Occipital lobe (tissue), 1 donor: ENCODE measurements at regions not wholly inside any gene's neighbourhood (a gene's known extent, or its start where the extent isn't known, plus 50 kb on each side); places are given as distances from the start of the nearest gene placed in this dataset.
"Not testable (repeated sequence)": the region's sequence is repeated elsewhere in the genome, so short reads cannot be mapped to it uniquely, and the experiment has no call there.

Experiments
- DNase-seq: peaks from one replicate; lab custom pipeline; 2025; lab: John Stamatoyannopoulos, UW

DNA sequence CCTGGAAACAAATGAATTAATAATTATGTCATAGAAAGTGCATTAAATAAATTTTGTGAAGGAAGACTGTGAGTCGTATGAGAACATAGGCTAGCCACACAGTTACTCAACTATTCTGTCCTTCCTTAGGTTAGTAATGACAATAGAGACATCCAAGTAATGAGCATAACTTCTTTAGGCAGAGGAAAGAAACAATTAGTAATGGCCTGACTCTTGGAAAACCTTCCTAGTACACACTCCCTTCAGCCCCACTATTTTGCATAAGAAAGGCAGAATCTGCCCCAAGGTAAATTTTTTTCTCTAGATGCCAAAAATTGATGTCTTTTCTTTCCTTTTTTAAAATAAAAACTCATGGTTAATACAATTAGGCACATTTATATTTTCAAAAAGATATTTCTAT is 1619.0 kb upstream of the WWC1 start:
- no peak for DNase-seq

DNA sequence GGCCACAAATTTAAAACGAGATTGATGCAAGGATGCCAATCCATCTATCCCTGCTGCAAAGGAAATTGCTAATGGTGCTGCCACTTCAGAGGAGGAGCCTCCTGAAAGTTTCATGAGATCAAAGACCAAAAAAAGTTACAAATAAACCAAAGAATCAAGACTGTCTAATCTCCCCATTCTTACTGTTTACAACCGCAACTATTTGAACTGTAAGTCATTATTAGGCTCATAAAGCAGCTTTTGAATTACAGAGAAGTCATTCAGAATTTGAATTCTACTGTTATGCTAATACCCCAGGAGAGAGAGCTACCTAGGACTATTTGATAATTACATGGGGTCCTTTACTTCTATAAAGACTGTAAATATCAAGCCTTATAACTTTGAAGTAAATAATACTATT is 1613.6 kb upstream of the WWC1 start:
- no peak for DNase-seq

DNA sequence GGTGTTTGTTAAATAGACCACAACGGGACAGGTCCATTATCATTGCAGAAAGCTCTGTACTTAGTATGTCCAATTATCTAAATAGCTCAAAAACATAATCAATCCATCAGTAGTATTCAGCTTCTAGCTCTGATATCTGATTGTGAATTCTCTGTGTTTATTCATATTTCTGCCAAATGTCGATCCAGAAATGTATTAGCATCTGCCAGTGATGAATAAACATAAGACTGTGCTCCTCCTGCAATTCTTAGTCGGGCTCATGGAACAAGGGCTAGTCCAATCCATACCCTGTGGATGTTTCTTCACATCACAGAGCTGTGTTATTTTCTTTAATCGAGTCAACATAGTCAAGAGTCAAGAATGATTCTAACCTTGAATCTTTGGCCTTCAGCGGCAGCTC is 1612.1 kb upstream of the WWC1 start:
- no peak for DNase-seq

DNA sequence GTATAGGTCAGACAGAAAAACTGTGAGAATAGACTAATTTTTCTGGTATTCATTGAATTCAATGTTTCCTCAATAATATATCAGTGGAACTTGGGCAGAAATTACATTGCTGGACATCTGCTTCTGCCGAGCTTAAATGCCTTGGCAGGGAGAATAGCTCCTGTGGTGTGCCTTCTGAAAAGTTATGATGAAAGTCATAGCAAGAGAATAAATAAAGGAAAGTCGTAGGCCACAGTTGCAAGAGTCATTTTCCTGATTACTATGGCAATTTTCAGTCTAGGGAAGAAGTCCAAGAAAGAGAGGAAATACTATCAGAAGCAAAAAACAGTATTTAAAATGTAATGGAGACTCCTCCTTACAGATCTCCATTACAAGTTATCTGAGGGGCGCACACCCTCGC is 1596.1 kb upstream of the WWC1 start:
- DNase-seq: no peak

DNA sequence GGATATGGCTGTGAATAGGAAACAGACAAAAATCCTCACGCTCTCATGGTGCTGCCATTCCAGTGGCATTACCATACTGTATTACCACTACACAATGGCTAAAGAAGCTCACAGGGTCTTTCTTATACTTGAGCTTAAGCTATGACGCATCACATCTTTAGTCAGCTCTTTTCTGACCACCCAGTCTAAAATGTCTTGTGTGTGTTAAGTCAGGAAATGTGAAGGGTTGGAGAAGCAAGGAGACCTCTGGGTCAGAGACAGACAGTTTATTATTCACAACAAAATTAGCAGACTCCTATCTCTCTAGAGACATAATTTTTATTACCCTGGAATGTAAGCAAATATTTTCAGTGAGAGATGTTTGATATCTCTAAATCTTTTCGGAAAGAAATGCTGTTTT is 1583.2 kb upstream of the WWC1 start:
- no peak for DNase-seq

DNA sequence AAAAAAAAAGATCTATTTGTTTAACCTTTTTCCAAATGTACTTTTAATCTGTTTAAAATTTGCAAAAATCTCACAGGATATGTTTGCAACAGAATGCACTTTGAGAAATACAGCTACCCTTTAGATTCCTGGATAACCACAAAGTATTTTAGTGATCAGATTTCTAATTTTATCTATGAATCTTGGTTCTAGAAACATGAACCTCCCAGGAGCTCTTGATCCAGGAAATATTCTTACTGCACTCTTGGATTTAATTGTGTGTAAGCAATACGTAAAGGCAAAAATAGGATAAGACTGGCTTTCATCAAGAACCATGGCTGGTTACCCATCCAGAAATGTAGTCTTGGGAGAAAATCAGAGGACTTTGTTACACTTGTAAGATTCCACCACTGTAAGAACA is 1581.8 kb upstream of the WWC1 start:
- DNase-seq: no peak

DNA sequence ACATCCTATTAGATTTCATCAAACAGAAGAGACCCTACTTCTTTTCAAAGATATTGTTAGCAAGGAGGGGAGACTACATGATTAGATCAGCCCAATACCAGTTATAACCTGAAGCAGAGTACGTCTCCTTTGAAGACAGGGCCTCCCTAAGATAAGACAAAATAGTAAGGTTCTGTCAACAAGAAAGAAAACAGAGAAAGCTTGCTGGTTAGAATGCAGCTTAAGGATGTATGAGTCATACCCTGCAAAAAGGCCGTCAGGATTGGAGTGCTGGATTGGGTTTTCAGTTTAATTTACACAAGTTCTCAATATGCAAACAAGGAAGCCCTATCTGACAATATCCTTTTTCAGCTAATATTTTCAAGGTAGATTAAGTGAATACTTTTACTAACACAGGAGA is 1581.2 kb upstream of the WWC1 start:
- DNase-seq: no peak

DNA sequence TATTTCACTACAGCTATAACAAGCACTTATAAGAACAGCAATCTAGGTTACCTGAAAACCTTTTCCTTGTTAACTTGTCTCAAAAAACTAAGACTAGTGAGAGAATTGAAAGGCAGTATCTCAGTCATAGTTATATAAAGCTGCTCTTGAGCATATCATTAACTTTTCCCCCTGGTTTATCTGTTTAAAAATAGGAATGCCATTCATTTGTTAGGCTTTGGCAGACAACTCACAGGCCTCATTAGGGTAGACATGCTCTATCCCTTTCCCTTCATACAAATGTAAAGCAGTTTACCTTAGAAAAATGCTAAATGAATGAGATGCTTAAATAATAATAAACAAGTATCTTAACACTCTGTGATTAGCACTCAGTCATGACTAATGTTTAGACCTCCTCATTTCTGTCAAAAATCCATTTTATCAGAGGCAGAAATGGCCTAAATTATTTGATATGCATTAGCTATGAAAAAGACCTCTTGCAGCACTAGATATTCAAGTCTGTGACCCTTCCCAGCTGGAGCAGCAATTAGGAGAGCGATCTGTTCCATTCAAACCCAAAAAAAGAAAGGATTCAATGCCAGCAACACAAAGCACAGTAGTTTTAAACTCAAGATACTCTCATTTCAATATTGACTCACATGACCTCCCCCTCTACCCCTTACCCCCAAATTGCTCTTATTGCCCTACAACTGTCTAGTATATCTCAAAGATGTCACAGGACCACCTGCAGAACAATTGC is 1578.8 kb upstream of the WWC1 start:
- DNase-seq: no peak

DNA sequence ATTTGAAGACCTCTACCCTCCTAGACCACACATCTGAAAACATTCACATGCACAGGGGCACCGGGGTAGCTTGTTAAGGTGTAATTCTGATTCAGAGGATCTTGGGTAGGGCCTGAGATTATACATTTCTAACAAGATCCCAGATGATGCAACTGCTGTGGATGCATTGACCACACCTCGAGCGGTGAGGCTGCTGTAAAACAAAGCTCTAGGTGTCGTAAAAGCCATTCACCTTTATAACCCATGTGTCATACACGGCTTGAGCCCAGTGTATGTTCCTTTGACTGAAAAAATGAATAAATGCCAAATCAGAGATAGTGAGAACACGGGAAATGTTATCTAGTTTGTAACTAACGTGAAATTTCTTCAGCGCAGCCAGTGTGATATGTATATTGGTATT is 1578.2 kb upstream of the WWC1 start:
- DNase-seq: no peak

DNA sequence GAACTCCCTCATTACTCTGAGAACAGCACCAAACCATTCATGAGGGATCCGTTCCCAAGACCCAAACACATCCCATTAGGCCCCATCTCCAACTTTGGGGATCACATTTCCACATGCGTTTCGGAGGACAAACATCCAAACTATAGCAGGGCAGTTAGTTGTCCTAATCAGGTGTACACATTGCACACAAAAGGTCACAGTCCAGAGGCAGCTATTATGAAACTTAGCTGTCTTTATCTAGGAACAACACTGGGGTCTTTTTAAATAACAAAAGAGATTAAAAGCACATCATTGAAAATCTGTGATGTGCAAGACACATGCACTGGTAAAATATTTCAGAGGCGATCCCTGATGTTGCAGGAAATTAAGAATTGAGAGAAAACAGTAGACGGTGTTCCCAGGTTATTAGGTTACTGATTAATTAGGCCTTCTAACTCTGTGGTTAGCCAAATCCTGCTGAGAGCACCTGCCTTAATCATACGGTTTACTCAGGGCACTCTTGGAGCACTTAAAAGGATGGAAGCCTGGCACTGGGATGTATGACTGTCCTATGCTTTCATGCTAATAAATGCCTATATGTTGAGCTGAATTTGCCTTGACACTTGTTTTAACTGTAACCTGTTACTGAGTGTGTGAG is 1574.5 kb upstream of the WWC1 start:
- DNase-seq: no peak

DNA sequence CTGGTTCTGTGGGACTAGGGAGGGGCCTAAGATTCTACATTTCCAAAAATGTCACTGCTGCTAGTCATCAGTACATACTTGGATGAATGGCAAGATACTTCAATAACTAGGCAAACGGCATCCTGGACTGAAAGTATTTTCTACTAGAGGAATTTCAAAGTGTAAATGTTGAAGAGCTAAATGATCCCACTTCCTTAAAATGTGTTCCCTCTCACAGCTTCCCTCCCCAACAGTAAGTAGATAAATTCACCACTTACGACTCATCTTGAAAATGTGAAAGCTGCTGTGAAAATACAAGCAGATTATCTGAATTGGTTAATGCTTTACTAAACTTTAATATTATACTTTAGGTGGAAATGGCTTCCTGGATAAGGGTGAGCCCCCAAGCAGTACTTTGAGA is 1571.5 kb upstream of the WWC1 start:
- no peak for DNase-seq

DNA sequence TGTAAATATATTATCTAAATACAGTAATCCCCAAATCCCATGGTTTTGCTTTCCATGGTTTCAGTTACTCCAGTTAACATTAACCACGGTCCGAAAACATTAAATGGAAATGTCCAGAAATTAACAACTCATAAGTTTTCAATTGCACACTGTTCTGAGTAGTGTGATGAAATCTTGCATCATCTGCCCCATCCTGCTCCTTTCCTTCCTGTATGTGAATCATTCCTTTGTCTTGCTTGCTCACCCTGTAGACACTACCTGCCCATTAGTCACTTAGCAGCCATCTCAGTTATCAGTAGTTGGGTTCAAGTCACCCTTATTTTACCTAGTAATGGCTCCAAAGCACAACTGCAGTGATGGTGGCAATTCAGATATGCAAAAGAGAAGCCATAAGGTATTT is 1568.5 kb upstream of the WWC1 start:
- DNase-seq: no peak

DNA sequence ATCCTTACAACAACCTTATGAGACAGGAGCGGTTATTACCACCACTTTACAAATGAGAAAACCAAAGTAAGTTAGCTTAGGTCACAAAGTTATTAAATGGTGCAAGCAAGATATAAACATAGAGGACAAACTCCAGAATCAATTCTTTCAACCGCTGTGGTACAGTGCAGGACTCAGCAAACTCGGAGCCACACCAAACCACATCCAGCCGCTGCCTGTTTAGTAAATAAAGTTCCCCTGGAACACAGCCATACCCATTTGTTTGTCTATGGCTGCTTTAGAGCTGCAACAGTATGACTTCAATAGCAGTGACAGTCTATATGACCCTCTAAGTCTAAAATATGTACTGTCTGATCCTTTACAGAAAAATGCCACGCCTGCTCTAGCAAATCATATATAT is 1567.2 kb upstream of the WWC1 start:
- no peak for DNase-seq

DNA sequence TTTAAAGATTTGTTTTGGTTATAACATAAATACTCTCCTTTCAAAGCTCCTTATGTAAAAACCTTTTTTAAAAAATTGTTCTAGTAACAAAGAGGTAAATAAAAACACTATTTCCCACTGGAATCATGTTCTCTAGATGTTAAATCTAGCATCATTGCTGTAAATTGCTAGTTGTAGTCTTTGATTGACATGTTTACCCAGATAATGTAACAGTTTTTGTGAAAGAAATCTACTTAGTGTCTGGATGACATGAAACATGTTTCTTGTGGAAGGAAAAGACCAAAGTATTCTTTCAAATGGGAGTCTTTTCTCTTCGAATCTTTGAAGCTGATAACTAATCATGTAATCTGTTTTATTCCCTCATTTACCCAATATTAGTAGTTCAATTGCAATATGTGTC is 1565.9 kb upstream of the WWC1 start:
- DNase-seq: no peak

DNA sequence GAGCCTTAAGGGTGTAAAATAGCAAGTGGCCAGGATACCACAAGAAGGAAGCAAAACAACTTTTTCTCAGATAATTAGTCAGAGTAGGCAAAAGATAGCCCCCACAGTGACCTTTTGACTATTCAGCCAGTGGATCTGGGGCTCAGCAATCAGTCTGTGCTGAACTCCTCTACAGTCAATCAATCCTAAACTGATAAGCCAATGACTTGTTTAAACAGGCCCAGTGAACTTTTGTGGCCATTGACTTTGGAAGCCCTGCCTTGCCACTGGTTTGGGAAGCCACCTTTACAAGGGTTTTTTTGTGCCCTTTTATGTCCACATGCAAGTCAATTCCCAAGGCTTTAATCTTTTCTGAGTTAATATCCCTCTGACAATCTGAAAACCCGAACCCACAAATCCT is 1565.0 kb upstream of the WWC1 start:
- no peak for DNase-seq

DNA sequence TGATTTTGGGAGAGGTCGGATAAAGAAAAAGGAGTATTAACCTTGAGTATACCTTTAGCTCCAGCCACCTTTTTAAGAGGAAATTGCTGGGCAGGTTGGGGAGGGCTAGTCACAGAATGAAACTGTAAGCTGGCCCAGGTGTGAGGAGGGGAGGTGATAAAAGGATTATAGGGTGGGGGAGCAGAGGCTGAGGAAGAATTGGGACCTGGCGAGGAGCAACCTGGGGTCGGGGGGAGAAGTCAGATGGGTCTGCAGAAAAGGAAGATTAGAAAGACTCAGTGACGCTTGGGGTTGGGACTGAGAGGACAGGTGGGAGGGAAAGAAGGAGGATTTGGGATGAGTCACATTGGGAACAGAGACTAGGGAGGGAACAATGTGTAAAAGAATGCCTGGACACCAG is 1548.5 kb upstream of the WWC1 start:
- DNase-seq: not testable (repeated sequence)

DNA sequence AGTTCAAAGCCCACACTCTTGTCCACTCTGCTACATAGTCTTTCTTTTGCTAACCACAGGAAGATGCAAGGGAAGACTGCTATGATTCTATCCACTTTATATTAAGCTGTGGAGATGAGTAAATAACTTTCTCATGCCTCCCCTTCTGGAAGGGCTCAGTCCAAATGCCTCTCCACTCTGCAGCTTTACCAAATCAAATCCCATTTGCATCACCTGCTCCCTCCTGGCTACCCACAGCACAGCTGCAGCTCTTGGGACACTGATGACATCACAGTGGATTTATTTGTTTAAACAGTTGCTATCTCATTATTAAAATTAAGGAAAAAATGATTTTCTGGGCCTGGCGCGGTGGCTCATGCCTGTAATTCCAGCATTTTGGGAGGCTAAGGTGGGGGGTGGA is 1544.9 kb upstream of the WWC1 start:
- DNase-seq: no peak

DNA sequence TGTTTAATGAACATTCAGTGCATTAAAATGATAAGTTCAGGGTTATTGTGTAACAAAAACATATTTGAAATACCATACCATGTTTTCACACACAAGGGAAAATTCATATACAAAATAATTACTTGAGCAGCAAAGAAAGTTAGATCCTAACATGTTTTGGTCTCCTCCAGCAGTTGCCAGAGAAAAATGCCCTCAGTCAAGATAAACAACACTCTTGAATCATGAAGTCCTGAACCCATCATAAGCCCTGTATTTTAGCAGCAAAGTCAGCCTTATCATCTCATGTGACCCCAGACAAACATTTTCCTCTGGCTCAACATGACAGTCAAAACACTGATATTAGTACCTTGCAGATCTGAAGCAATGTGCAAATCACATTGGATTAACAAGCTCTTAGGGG is 1541.1 kb upstream of the WWC1 start:
- DNase-seq: no peak

DNA sequence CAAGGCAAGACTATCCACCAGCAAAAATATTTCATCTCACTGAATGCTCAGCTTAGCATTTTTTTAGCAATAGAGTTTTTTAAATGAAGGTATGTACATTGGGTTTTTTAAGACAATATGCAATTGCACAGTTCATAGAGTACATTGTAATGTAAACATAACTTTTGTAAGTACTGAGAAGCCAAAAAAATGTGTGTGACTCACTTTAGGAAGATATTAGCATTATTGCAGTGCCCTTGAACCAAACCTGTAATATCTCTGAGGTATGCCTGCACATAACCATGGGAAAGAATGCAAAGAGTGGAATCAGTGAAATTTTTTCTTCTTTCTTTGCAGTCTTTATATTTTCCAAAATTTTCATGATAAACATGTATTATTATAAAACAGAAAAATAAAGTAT is 1533.3 kb upstream of the WWC1 start:
- no peak for DNase-seq

DNA sequence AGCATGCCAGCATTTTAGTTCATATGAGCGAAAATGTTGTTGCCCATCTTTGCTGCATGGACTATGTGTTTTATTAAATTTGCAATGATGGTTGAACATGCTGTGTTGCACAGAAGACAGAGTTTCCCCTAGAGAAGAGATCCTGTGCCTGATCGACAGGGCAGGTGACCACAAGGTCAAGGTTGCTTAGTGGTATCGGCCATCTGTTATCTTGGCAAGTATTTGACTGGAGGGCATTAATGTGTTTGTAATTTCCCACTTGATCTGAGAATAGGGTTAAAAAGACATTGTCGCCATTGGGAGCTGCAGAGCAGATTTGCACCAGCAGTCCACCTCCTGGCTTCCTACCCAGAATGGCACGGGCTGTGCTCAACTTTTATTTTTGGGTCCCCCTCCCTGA is 1523.6 kb upstream of the WWC1 start:
- no peak for DNase-seq

DNA sequence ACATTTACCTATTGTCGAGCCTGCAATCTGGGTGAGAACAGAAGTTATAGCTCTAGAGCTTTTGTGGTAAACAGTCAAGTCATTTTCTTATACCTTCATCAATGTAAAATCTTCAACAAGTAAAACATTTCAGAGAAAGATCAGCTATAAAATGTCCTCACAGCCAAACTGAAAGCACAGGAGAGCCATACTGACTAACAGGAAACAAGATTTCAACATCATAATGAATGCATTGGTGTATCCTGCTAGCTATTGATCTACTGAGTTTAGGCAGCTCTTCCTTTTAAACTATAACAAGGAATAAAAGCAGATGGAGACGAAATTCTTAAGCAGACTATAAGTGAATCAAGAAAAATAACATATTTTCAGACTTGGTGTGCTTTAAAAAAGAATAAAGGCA is 1522.9 kb upstream of the WWC1 start:
- DNase-seq: no peak

DNA sequence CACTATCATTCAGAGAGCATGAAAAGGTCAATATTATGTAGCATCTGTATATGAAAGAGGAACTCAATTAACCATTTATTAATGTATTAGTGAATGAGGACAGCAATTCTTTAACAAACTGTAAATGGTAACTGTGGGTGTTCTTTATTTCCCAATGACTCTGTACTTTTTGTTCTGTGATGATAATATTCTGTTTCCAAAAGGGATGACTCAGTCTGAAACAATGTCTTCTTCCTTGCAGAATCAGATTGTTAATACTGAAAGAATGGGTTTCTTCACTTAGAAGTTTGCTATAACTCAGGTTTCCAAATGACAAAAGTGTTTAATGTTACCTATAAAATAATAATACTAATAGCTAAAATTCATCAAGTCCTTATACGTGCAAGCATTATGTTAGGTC is 1518.7 kb upstream of the WWC1 start:
- no peak for DNase-seq

DNA sequence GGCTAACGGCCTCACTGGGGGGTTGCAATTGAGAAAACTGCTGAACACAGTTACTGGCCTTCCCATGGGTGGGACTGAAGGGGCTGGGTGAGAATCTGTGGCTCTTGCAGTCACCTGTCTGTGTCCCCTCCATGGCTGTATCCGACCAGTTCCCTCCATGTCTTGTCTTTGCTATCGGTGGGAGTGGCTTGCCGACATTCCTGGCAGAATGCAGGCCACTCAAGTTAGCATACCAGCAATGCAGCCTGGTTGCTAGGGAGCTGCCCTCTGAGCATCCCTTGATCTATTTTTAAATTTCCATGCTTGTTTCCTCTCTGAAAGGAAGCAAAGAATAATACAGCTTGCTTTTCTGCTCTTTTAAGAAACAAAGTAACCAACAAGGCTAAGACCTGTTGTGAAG is 1509.7 kb upstream of the WWC1 start:
- no peak for DNase-seq
